ENCODE measurements at regions not wholly inside any gene's neighbourhood (a gene's known extent, or its start where the extent isn't known, plus 50 kb on each side); places are given as distances from the start of the nearest gene placed in this dataset.
"Not testable (repeated sequence)": the region's sequence is repeated elsewhere in the genome, so short reads cannot be mapped to it uniquely, and the experiment has no call there.

DNA sequence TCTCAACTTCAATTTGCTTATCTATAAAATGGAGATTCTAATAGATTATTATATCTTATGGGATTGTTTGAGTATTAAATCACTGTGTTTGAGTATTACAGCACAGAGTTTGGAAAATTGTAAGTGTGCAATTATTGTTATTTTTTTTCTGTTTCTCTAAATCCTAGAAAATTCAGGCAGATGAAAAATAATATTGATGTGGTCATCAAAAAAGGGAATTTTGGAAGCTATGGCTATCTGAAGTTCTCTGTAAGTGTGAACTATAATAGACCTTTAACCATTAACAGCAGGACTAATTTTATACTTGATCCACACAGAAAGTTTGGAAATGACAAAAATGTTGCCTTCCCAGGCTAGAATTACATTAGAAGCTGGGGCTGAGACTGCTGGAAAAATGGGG lies 393.2 kb downstream of the SUCLG1 start:
- H3K9me2 ChIP-seq (ENCODE audit: low read depth, low read length), result no peaks in the 10 kb centered on the region
- no peaks in the 10 kb centered on the region for H3K36me3 ChIP-seq (ENCODE audit: insufficient read depth, low read length)
- H3K9me3 ChIP-seq (ENCODE audit: low read length), result no peaks in the 10 kb centered on the region
- H3K9ac ChIP-seq (ENCODE audit: low read length), result no peak overlapping the region
- no peak overlapping the region for H3K4me3 ChIP-seq (ENCODE audit: low read depth, low read length, poor library complexity, severe bottlenecking)
- no peaks in the 10 kb centered on the region for H3K4me1 ChIP-seq (ENCODE audit: insufficient read depth, low read length, severe bottlenecking)
- no peak overlapping the region for H3K4me2 ChIP-seq (ENCODE audit: low read length)
- H3K79me2 ChIP-seq (ENCODE audit: insufficient read depth, low read length), result no peaks in the 10 kb centered on the region
- no peak overlapping the region for H3K27ac ChIP-seq (ENCODE audit: low read depth, low read length, poor library complexity, severe bottlenecking)
- H4K20me1 ChIP-seq (ENCODE audit: insufficient read depth, low read length), result no peaks in the 10 kb centered on the region
- no peak overlapping the region for H2AFZ ChIP-seq (ENCODE audit: low read length)
- H3F3A ChIP-seq (ENCODE audit: insufficient read depth, low read length), result no peaks in the 10 kb centered on the region
- TF ChIP-seq, protein P1, sequence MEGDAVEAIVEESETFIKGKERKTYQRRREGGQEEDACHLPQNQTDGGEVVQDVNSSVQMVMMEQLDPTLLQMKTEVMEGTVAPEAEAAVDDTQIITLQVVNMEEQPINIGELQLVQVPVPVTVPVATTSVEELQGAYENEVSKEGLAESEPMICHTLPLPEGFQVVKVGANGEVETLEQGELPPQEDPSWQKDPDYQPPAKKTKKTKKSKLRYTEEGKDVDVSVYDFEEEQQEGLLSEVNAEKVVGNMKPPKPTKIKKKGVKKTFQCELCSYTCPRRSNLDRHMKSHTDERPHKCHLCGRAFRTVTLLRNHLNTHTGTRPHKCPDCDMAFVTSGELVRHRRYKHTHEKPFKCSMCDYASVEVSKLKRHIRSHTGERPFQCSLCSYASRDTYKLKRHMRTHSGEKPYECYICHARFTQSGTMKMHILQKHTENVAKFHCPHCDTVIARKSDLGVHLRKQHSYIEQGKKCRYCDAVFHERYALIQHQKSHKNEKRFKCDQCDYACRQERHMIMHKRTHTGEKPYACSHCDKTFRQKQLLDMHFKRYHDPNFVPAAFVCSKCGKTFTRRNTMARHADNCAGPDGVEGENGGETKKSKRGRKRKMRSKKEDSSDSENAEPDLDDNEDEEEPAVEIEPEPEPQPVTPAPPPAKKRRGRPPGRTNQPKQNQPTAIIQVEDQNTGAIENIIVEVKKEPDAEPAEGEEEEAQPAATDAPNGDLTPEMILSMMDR (IDR thresholded peaks at IDR 0.05; ENCODE audit: low read length), result no peak
- TF ChIP-seq EZH2 (IDR thresholded peaks at IDR 0.05; ENCODE audit: borderline replicate concordance, low read length), result no peak
- H3K27me3 ChIP-seq (ENCODE audit: insufficient read depth, low read length), result no peaks in the 10 kb centered on the region; the same call in 1 of the 2 replicates

DNA sequence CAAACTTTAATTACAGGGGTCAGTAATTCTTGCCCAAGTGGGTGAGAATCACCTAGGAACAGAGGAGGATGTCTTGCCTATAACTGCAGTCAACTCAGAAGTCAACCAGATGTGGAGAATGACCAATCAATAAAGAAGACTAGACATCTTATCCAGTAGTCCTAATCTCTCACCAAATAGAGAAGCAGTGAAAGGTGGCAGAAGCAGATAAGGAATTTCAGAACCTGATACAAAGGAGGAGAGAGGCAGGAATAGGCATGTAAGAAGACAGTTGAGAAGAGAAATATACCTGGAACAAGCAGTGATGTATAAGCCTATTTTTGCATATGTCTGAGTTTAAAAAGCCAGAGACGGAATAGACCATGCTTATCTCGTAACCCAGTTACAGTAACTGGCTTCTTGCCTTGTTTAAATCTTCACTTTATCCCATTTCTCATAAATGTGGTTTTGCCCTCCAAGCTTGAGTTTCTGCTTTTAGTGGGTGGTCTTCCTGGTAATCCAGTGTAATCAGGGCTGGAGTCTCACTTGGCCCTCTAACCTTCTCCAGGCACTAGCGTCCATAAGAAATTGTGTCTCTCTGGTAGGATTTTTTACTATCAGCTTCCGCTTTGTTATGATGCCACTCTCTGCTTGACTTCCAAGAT lies 401.0 kb downstream of the SUCLG1 start:
- Histone ChIP-seq H3K9ac (ENCODE audit: low read length) (no peak overlapping the region), H3K27ac (ENCODE audit: low read depth, low read length, poor library complexity, severe bottlenecking) (no peak overlapping the region), H3K4me2 (ENCODE audit: low read length) (no peak overlapping the region), H3K4me1 (ENCODE audit: insufficient read depth, low read length, severe bottlenecking) (no peaks in the 10 kb centered on the region), H3K27me3 (ENCODE audit: insufficient read depth, low read length) (no peaks in the 10 kb centered on the region), H3F3A (ENCODE audit: insufficient read depth, low read length) (no peaks in the 10 kb centered on the region), H3K9me3 (ENCODE audit: low read length) (no peaks in the 10 kb centered on the region), H2AFZ (ENCODE audit: low read length) (no peak overlapping the region), H3K4me3 (ENCODE audit: low read depth, low read length, poor library complexity, severe bottlenecking) (no peak overlapping the region), H4K20me1 (ENCODE audit: insufficient read depth, low read length) (no peaks in the 10 kb centered on the region), H3K79me2 (ENCODE audit: insufficient read depth, low read length) (no peaks in the 10 kb centered on the region), H3K36me3 (ENCODE audit: insufficient read depth, low read length) (no peaks in the 10 kb centered on the region), H3K9me2 (ENCODE audit: low read depth, low read length) (no peaks in the 10 kb centered on the region)
- TF ChIP-seq EZH2 (IDR thresholded peaks at IDR 0.05; ENCODE audit: borderline replicate concordance, low read length), result no peak
- TF ChIP-seq, protein P1 (IDR thresholded peaks at IDR 0.05; ENCODE audit: low read length), result no peak

DNA sequence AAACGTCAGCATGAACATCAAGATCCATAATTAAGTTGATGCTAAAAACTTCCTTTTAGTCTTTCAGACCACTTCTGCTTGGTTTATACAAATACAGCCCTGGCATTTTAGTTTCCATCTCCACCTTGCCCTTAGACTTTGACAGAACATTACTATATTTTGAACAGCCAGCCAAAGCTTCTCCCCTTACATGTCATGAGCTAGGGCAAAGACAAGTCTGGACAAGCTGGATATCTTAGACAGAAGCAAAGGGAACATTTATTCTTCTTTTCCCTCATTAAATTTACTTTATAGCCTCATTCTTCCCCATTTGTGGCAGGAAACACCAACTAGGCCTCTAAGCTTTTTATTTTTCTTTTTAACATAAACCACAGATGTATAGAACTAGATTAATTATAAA lies 403.3 kb downstream of the SUCLG1 start:
- Histone ChIP-seq H3K4me3 (ENCODE audit: low read depth, low read length, poor library complexity, severe bottlenecking) (no peak overlapping the region), H3K9me2 (ENCODE audit: low read depth, low read length) (no peaks in the 10 kb centered on the region), H3K36me3 (ENCODE audit: insufficient read depth, low read length) (no peaks in the 10 kb centered on the region), H3K4me2 (ENCODE audit: low read length) (no peak overlapping the region), H3K9me3 (ENCODE audit: low read length) (no peaks in the 10 kb centered on the region), H3F3A (ENCODE audit: insufficient read depth, low read length) (no peaks in the 10 kb centered on the region), H3K27ac (ENCODE audit: low read depth, low read length, poor library complexity, severe bottlenecking) (no peak overlapping the region), H3K4me1 (ENCODE audit: insufficient read depth, low read length, severe bottlenecking) (no peaks in the 10 kb centered on the region), H2AFZ (ENCODE audit: low read length) (no peak overlapping the region), H4K20me1 (ENCODE audit: insufficient read depth, low read length) (no peaks in the 10 kb centered on the region), H3K79me2 (ENCODE audit: insufficient read depth, low read length) (no peaks in the 10 kb centered on the region), H3K9ac (ENCODE audit: low read length) (no peak overlapping the region), H3K27me3 (ENCODE audit: insufficient read depth, low read length) (no peaks in the 10 kb centered on the region)
- no peak for TF ChIP-seq EZH2 (IDR thresholded peaks at IDR 0.05; ENCODE audit: borderline replicate concordance, low read length)
- TF ChIP-seq, protein P1 (IDR thresholded peaks at IDR 0.05; ENCODE audit: low read length), result no peak

DNA sequence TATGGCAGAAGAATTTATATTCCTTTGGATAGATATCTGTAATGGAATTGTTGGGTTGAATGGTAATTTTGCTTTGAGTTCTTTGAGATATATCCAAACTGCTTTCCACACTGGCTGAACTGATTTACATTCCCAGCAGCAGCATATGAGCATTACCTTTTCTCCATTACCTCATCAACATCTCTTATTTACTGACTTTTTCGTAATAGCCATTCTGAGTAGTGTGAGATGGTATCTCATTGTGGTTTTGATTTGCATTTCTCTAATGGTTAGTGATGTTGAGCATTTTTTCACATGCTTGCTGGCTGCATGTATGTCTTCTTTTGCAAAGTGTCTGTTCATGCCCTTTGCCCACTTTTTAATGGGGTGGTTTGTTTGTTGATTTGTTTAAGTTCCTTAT lies 404.5 kb downstream of the SUCLG1 start:
- H4K20me1 ChIP-seq (ENCODE audit: insufficient read depth, low read length); H3K4me2 ChIP-seq (ENCODE audit: low read length); H3K9ac ChIP-seq (ENCODE audit: low read length); H3K4me3 ChIP-seq (ENCODE audit: low read depth, low read length, poor library complexity, severe bottlenecking); H3K9me3 ChIP-seq (ENCODE audit: low read length); H3K27ac ChIP-seq (ENCODE audit: low read depth, low read length, poor library complexity, severe bottlenecking); H3F3A ChIP-seq (ENCODE audit: insufficient read depth, low read length); H3K4me1 ChIP-seq (ENCODE audit: insufficient read depth, low read length, severe bottlenecking); H2AFZ ChIP-seq (ENCODE audit: low read length); H3K36me3 ChIP-seq (ENCODE audit: insufficient read depth, low read length); H3K9me2 ChIP-seq (ENCODE audit: low read depth, low read length); H3K27me3 ChIP-seq (ENCODE audit: insufficient read depth, low read length); H3K79me2 ChIP-seq (ENCODE audit: insufficient read depth, low read length): not testable (repeated sequence)
